GF-D8 (cell line): ENCODE measurements at regions not wholly inside any gene's neighbourhood (a gene's known extent, or its start where the extent isn't known, plus 50 kb on each side); places are given as distances from the start of the nearest gene placed in this dataset.

Source experiments
- DNase-seq: peaks from one replicate; lab custom pipeline; 2025; lab: John Stamatoyannopoulos, UW

- DNase-seq: no peak
Measured at GRCh38 chrX:97666890-97667289, 783.2 kb downstream of the RPA4 start.

- no peak for DNase-seq
Measured at GRCh38 chrX:97668126-97668525, 784.4 kb downstream of the RPA4 start.

DNA sequence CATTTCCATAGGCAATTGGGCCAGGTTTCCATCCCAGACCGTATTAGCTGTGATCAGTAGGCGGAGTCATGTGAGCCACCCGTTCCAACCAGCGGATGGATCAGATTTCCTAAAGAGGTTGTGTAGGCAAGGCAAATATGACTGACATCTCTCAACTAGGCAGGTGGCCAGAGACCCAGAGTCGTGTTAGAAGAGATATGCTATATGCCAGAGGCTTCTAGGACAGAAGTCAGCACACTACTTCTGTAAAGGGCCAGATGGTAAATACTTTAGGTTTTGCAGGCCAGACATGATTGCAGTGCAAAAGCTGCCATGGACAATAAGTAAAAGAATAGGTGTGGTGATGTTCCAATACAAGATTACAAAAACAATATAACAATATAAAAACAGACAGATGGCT, 788.4 kb downstream of the RPA4 start:
- DNase-seq: no peak

DNA sequence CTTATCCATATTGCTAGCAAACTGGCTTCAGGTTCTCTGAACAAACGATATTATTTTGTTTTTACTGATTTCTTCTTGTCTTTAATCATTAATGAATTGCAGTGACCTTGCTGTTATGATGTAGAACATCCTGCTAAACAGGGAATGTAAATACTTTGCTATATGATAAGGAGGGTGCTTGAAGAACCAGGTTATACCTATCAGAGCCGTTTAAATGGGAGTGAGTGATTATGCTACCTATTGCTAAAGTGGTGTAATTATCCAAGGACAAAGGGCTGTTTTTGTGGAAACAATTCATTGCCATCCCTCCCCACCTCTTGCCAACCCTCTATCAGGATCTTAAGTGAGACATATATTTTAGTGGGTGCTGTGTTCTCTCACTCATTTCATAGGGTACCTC, 788.9 kb downstream of the RPA4 start:
- DNase-seq: no peak

DNA sequence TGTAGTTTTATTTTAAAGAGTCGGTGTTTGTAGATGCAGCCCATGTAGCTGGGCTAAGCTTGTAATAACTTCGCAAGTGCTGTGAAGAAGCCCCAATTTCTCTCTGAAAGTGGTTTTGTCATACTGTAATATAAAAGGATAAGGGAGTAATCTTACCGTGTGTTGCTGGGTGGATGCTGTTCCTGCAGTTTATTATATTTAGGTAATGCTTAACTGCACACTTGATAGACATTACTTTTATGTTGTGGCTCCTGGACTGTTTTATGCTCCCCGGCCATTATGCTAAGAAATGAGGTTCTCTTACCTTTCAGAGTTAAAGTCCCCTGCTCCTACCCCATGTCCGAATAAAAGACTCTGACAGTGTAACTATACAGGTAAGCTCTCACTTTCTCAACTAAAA, 789.4 kb downstream of the RPA4 start:
- no peak for DNase-seq

DNA sequence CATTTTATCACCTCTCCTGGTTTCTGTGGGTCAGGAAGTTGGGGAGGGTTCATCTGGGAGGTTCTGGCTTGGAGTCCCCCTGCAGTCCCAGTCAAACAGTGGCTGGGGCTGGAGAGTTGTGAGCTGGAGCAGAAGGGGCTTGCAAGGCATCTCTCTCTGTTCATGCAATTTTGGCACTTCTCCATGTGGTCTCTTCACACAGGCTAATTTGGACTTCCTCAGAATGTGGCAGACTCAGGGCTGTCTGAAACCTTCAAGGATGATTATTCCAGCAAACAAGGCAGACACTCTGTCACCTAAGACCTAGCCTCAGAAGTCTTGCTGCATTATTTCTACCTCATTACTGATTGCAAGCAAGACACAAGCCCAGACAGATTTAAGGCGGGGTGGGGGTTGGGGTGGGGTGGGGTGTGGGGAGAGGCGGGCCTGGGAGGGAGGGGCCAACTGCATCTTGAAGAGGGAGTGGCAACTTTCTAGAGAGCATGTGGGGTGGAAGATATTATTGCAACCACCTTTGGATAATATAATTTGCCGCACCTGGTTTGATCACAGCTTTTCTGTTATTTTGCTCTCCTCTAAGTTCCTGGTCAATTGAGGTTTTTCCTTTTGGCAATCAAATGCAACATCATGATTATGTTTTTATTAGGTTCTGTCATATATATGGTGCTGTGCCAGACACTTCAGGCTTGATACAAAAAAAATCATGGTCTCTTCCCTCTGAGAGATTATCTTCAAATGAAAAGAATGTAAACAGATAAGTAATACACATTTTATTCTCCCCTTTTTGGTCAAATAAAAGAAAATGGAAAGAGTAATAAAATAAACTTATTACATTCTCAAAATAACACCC, 799.5 kb downstream of the RPA4 start:
- no peak for DNase-seq

DNA sequence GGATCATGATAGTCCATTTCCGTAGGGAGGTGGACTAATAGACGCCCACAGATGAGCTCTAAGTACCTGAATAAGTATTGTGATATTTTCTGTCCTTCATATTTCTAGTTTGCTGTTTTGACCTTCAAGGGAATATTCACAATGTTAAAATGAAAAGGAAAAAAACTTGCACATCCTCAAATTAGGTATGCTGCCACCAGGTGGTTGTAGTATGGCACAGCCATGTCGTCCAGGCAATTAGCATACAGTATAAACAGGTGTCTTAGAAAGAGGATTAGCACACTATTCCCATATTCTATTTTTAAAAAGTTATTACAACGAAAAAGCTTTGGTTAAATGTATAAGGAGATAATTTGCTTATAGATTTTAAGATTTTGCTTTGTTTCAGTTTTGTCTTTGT, 802.0 kb downstream of the RPA4 start:
- no peak for DNase-seq

- no peak for DNase-seq
Measured at GRCh38 chrX:97691901-97692455, 808.3 kb downstream of the RPA4 start.

GRCh38 chrX:97692575-97692974, 808.9 kb downstream of the RPA4 start:
- no peak for DNase-seq

- DNase-seq: no peak
Measured at GRCh38 chrX:97700547-97700946, 816.8 kb downstream of the RPA4 start.

DNA sequence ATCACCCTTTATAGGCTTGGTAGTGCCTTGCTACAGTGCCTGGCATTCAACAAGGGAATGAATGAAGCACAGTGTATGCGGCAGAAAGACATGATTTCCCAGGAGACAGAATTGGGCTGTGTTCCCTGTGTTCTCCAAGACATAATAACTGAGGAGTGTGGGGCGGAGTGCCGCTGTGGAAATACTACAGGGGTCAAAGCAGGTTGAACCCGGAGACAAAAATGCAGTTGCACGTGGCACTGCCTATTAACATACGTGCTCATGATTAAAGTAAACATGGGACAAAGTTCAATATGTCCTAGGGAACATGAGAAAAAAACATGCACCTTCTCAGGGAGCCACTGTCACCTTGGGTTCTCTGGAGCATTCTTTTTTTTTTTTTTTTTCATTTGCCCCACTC, 820.8 kb downstream of the RPA4 start:
- DNase-seq: no peak

- DNase-seq: no peak
Measured at GRCh38 chrX:97704881-97705280, 821.2 kb downstream of the RPA4 start.

DNA sequence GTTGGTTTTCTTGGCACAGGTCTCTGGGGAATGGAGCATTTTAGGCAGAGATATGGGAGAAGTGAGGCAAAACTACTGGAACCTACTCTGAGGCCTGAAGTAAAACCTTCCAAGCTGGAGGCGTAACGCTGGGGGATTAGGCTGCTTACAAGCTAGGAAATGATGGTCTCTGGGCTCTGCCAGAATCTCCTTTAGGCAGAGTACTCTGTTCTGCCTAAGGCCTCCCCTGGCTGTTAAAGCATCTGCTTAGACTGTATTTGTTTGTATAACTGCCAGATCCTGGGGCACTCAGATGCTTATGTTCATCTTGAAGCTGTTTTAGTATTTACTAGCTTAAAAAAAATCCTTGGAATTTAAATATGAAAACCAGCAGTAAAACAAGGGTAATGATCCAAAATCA, 822.2 kb downstream of the RPA4 start:
- DNase-seq: no peak

DNA sequence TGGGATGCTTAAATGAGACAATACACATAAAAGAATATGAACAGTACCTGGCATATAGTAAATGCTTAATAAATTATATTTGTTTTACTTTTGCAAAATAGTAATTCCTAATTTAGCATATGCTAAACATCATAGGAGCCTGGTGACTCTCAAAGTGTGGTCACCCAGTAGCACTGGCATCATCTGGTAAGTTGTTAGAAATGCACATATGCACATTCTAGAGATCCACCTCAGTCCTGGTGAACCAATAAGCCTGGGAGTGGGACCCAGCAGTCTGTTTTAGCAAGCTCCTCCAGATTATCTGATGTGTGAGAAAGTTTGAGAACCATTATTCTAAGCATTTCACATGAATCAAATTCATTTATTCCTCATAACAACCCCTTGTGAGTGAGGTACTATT, 830.4 kb downstream of the RPA4 start:
- DNase-seq: no peak

DNA sequence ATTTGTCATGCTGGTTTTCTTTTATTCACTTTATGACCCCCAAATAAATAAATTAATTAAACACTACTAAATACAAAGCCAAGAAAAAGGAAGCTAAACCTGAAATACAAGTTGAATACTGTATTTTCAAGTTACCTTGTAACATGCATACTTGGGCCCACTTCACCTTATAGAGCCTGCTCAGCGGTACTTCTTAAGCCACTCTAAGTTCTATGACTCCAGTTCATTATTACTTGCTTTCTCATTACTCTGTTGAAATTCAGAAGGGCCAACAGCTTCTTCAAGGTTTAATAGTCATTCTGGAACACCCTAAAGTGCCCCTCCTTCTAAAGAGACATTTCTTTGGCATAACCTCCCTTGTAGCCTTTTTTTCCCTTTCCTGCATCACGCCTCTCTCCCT, 844.5 kb downstream of the RPA4 start:
- DNase-seq: no peak

DNA sequence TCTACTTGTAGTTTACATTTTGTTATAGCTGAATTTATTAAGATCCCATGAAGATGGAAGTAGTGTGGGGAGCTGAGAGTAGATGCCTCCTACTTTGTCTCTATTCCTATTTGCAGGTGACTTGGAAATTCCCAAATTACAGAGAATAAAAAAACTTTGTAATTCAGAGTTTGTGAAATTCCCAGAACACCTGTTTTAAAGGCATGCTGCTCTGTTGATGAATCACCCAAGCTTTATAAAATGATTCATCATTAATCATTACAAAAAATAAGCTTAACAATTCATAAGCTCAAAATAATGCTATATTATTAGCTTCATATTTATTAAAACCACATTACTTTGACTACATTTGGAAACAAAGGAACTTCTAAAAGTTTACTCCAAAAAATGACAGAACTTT, 856.3 kb downstream of the RPA4 start:
- DNase-seq: no peak

GRCh38 chrX:97740886-97741285, 857.2 kb downstream of the RPA4 start:
- DNase-seq: no peak

GRCh38 chrX:97743014-97743413, 859.3 kb downstream of the RPA4 start:
- no peak for DNase-seq

- DNase-seq: no peak
Measured at GRCh38 chrX:97747346-97747745, 863.6 kb downstream of the RPA4 start.

DNA sequence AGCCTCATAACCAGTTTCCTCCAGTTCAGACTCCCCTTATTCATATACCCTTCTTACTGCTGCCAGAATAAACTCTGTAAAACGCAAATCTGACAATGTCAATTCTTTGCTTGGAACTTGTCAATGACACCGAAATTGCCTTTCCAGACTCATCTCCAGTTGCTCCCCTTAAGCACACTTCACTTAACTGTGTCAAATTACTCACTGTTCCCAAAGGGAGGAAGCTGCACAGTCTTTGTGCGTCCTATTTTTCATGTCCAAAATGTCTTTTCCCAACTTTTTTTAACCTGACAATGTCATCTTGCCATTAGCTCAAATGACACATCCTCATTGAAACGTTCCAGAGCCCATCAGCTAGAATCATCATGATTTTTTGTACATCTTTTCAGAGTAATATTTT, 867.3 kb downstream of the RPA4 start:
- DNase-seq: no peak

DNA sequence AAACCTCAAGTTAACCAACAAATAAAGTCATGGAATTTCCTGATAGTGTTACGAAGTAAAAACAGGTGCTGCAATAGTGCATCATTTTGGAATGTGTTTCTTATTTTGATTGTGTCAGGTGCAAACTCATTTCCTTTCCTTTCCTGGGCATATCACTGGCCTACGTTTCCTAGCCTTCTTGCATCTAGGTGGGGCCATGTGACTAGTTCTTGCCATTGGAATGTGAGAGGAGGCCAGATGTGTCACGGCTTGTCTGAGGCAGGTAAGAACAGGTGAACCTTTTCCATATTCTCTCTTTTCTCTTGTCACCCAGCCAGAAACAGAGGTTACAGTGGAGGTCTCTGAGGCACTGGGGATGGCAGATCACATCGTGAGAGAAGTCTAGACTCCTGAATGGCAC, 868.0 kb downstream of the RPA4 start:
- no peak for DNase-seq

GRCh38 chrX:97756879-97757278, 873.2 kb downstream of the RPA4 start:
- DNase-seq: no peak

GRCh38 chrX:97763391-97763790, 879.7 kb downstream of the RPA4 start:
- no peak for DNase-seq

GRCh38 chrX:97763981-97764380, 880.3 kb downstream of the RPA4 start:
- DNase-seq: no peak
